ENCODE measurements at regions not wholly inside any gene's neighbourhood (a gene's known extent, or its start where the extent isn't known, plus 50 kb on each side); places are given as distances from the start of the nearest gene placed in this dataset.

GRCh38 chr6:140029551-140029950 is 655.1 kb upstream of the CITED2 start:
- Histone ChIP-seq H3K9me3 (ENCODE audit: control insufficient read depth in 2 of 2, low read length in 2 of 2) (no peaks in the 10 kb centered on the region), H3K27me3 (ENCODE audit: control insufficient read depth, insufficient read depth, low read length) (no peaks in the 10 kb centered on the region), H3K36me3 (ENCODE audit: control insufficient read depth, insufficient read depth, low read length) (no peaks in the 10 kb centered on the region), H3K4me3 (ENCODE audit: low read depth, low read length) (no peak overlapping the region), H3K4me1 (ENCODE audit: control insufficient read depth, insufficient read depth, low read length, poor library complexity, severe bottlenecking) (no peaks in the 10 kb centered on the region), H3K27ac (ENCODE audit: insufficient read depth, low read length, poor library complexity, severe bottlenecking) (no peak overlapping the region)
- Mint-ChIP-seq H3K4me3 (no peak overlapping the region), H3K36me3 (no peaks in the 10 kb centered on the region), H3K9me3 (peaks cover 0 to 7% (median 0%) of the 10 kb centered on the region in 7 donors), H3K27ac (no peak overlapping the region), H3K4me1 (no peaks in the 10 kb centered on the region), H3K27me3 (no peaks in the 10 kb centered on the region)
- DNase-seq (no peak), ATAC-seq (ENCODE audit: low read depth in 2 of 2) (no peak)

DNA sequence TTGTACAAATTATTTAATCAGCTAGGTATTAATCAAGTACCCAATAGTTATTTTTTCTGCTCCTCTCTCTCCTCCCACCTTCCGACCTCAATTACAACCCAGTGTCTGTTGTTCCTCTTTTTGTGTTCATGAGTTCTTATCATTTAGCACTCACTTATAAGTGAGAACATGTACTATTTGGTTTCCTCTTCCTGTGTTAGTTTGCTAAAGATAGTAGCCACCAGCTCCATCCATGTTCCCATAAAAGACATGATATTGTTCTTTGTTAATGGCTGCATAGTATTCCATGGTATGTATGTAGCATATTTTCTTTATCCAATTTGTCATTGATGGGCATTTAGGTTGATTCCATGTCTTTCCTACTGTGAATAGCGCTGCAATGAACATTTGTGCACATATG is 652.8 kb upstream of the CITED2 start:
- H3K27me3 Mint-ChIP-seq = peaks cover 4% of the 10 kb centered on the region
- no peak overlapping the region for H3K4me3 Mint-ChIP-seq
- no peaks in the 10 kb centered on the region for H3K4me1 Mint-ChIP-seq
- H3K36me3 Mint-ChIP-seq = no peaks in the 10 kb centered on the region
- Histone ChIP-seq H3K4me1 (ENCODE audit: control insufficient read depth, insufficient read depth, low read length, poor library complexity, severe bottlenecking) (no peaks in the 10 kb centered on the region), H3K9me3 (ENCODE audit: control insufficient read depth in 2 of 2, low read length in 2 of 2) (no peaks in the 10 kb centered on the region), H3K36me3 (ENCODE audit: control insufficient read depth, insufficient read depth, low read length) (no peaks in the 10 kb centered on the region), H3K27ac (ENCODE audit: insufficient read depth, low read length, poor library complexity, severe bottlenecking) (no peak overlapping the region), H3K27me3 (ENCODE audit: control insufficient read depth, insufficient read depth, low read length) (no peaks in the 10 kb centered on the region), H3K4me3 (ENCODE audit: low read depth, low read length) (no peak overlapping the region)
- H3K27ac Mint-ChIP-seq = no peak overlapping the region
- peaks cover 0 to 12% (median 0%) of the 10 kb centered on the region in 7 donors for H3K9me3 Mint-ChIP-seq
- ATAC-seq (ENCODE audit: low read depth in 2 of 2) (no peak), DNase-seq (no peak)

DNA sequence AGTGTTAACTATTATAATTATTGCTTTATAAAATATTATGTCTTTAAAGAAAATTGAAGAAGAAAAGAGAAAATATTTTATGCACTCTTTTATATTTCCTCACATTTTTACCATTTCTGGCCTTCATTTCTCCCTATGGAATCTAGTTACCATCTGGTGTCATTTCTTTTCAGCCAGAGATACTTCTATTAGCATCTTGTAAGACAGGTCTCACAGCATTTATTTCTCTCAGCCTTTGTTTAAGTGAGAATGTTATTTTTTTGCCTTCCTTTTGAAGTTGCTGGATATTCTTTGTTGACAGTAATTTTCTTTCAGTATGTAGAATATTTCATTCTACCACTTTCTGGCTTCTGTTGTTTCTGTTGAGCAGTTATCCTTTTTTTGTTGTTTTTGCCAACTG is 652.1 kb upstream of the CITED2 start:
- Histone ChIP-seq H3K4me1 (ENCODE audit: control insufficient read depth, insufficient read depth, low read length, poor library complexity, severe bottlenecking) (no peaks in the 10 kb centered on the region), H3K9me3 (ENCODE audit: control insufficient read depth in 2 of 2, low read length in 2 of 2) (no peaks in the 10 kb centered on the region), H3K27me3 (ENCODE audit: control insufficient read depth, insufficient read depth, low read length) (no peaks in the 10 kb centered on the region), H3K4me3 (ENCODE audit: low read depth, low read length) (no peak overlapping the region), H3K36me3 (ENCODE audit: control insufficient read depth, insufficient read depth, low read length) (no peaks in the 10 kb centered on the region), H3K27ac (ENCODE audit: insufficient read depth, low read length, poor library complexity, severe bottlenecking) (no peak overlapping the region)
- Mint-ChIP-seq H3K4me1 (no peaks in the 10 kb centered on the region), H3K4me3 (no peak overlapping the region), H3K9me3 (peaks cover 0 to 13% (median 0%) of the 10 kb centered on the region in 7 donors), H3K27me3 (peaks cover 4% of the 10 kb centered on the region), H3K27ac (no peak overlapping the region), H3K36me3 (no peaks in the 10 kb centered on the region)
- ATAC-seq (ENCODE audit: low read depth in 2 of 2) (no peak), DNase-seq (no peak)

DNA sequence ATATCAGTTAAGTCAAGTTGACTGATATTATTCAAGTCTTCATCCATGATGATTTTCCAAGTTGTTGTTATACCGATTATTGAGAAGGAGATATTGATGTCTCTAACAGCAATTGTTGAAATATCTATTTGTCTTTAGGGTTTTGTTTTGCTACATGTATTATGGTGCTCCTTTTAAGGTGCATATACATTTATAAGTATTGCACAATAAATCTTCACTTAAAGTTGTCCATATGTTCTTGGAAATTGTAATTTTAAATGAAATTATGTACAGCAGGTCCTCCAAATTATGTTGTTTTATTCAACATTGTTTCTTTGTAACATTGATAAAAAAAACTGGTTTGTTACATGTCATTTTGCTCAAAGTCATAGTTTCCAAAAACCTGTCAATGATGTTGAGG is 650.7 kb upstream of the CITED2 start:
- no peak overlapping the region for H3K27ac ChIP-seq (ENCODE audit: insufficient read depth, low read length, poor library complexity, severe bottlenecking)
- H3K4me3 ChIP-seq (ENCODE audit: low read depth, low read length) = no peak overlapping the region
- Mint-ChIP-seq H3K4me3 (no peak overlapping the region), H3K27ac (no peak overlapping the region), H3K9me3 (peaks cover 0 to 23% (median 8%) of the 10 kb centered on the region in 7 donors), H3K36me3 (no peaks in the 10 kb centered on the region), H3K4me1 (no peaks in the 10 kb centered on the region), H3K27me3 (peaks cover 4% of the 10 kb centered on the region)
- ATAC-seq (ENCODE audit: low read depth in 2 of 2) (no peak), DNase-seq (no peak)
- H3K36me3 ChIP-seq (ENCODE audit: control insufficient read depth, insufficient read depth, low read length) = no peaks in the 10 kb centered on the region
- H3K9me3 ChIP-seq (ENCODE audit: control insufficient read depth in 2 of 2, low read length in 2 of 2) = no peaks in the 10 kb centered on the region
- H3K27me3 ChIP-seq (ENCODE audit: control insufficient read depth, insufficient read depth, low read length) = no peaks in the 10 kb centered on the region
- H3K4me1 ChIP-seq (ENCODE audit: control insufficient read depth, insufficient read depth, low read length, poor library complexity, severe bottlenecking) = no peaks in the 10 kb centered on the region

DNA sequence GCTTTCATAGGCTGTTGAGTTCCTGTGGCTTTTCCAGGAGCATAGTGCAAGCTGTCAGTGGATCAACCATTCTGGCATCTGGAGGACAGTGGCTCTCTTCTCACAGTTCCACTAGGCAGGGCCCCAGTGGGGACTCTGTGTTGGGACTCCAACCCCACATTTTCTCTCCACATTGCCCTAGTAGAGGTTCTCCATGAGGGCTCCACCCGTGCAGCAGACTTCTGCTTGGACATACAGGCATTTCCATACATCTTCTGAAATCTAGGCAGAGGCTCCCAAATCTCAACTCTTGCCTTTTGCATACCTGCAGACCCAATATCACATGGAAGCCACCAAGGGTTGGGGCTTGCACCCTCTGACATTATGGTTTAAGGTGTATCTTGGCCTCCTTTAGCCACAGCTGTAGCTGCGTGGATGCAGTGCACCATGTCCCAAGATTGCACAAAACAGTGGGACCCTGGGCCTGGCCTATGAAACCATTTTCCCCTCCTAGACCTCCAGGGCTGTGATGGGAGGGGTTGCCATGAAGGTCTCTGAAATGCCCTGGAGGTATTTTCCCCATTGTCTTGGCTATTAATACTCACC is 645.9 kb upstream of the CITED2 start:
- peaks cover 1 to 28% (median 9%) of the 10 kb centered on the region in 7 donors for H3K9me3 Mint-ChIP-seq
- Histone ChIP-seq H3K27me3 (ENCODE audit: control insufficient read depth, insufficient read depth, low read length) (no peaks in the 10 kb centered on the region), H3K36me3 (ENCODE audit: control insufficient read depth, insufficient read depth, low read length) (no peaks in the 10 kb centered on the region), H3K9me3 (ENCODE audit: control insufficient read depth in 2 of 2, low read length in 2 of 2) (peaks cover 0 to 2% of the 10 kb centered on the region in 2 experiments), H3K27ac (ENCODE audit: insufficient read depth, low read length, poor library complexity, severe bottlenecking) (no peak overlapping the region), H3K4me1 (ENCODE audit: control insufficient read depth, insufficient read depth, low read length, poor library complexity, severe bottlenecking) (no peaks in the 10 kb centered on the region), H3K4me3 (ENCODE audit: low read depth, low read length) (no peak overlapping the region)
- H3K27me3 Mint-ChIP-seq = peaks cover 4% of the 10 kb centered on the region
- DNase-seq = no peak
- H3K27ac Mint-ChIP-seq = no peak overlapping the region
- no peak overlapping the region for H3K4me3 Mint-ChIP-seq
- H3K4me1 Mint-ChIP-seq = no peaks in the 10 kb centered on the region
- no peaks in the 10 kb centered on the region for H3K36me3 Mint-ChIP-seq
- ATAC-seq (ENCODE audit: low read depth in 2 of 2) = no peak

DNA sequence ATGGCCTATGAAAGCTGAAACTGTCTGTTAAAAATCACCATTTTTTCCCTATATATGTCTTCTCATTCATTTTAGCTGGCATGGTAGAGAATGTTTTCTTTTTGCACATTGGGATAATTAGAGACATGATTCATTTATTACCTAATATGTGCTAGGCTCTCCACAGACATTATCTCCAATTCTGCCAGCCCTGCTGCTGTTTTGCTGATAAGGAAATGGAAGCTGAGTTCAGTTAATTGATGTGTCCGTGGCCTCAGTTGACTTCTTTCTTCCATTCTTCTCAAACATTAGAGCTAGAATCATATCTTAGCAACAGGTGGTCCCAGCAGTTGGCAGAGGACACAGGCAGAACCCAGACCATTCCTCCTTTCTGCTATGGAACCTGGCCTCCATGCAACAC is 644.1 kb upstream of the CITED2 start:
- H3K4me1 Mint-ChIP-seq = no peaks in the 10 kb centered on the region
- H3K27ac Mint-ChIP-seq = no peak overlapping the region
- DNase-seq (no peak), ATAC-seq (ENCODE audit: low read depth in 2 of 2) (no peak)
- Histone ChIP-seq H3K27me3 (ENCODE audit: control insufficient read depth, insufficient read depth, low read length) (no peaks in the 10 kb centered on the region), H3K4me3 (ENCODE audit: low read depth, low read length) (no peak overlapping the region), H3K36me3 (ENCODE audit: control insufficient read depth, insufficient read depth, low read length) (no peaks in the 10 kb centered on the region), H3K9me3 (ENCODE audit: control insufficient read depth in 2 of 2, low read length in 2 of 2) (peaks cover 0 to 2% of the 10 kb centered on the region in 2 experiments), H3K27ac (ENCODE audit: insufficient read depth, low read length, poor library complexity, severe bottlenecking) (no peak overlapping the region), H3K4me1 (ENCODE audit: control insufficient read depth, insufficient read depth, low read length, poor library complexity, severe bottlenecking) (no peaks in the 10 kb centered on the region)
- no peak overlapping the region for H3K4me3 Mint-ChIP-seq
- H3K9me3 Mint-ChIP-seq = peaks cover 1 to 22% (median 9%) of the 10 kb centered on the region in 7 donors
- no peaks in the 10 kb centered on the region for H3K36me3 Mint-ChIP-seq
- peaks cover 4% of the 10 kb centered on the region for H3K27me3 Mint-ChIP-seq

GRCh38 chr6:140017470-140017869 is 643.0 kb upstream of the CITED2 start:
- Mint-ChIP-seq H3K9me3 (peaks cover 1 to 22% (median 9%) of the 10 kb centered on the region in 7 donors), H3K4me3 (no peak overlapping the region), H3K36me3 (no peaks in the 10 kb centered on the region), H3K4me1 (no peaks in the 10 kb centered on the region), H3K27me3 (no peaks in the 10 kb centered on the region), H3K27ac (no peak overlapping the region)
- DNase-seq (no peak), ATAC-seq (ENCODE audit: low read depth in 2 of 2) (no peak)
- Histone ChIP-seq H3K4me1 (ENCODE audit: control insufficient read depth, insufficient read depth, low read length, poor library complexity, severe bottlenecking) (no peaks in the 10 kb centered on the region), H3K27me3 (ENCODE audit: control insufficient read depth, insufficient read depth, low read length) (no peaks in the 10 kb centered on the region), H3K4me3 (ENCODE audit: low read depth, low read length) (no peak overlapping the region), H3K36me3 (ENCODE audit: control insufficient read depth, insufficient read depth, low read length) (no peaks in the 10 kb centered on the region), H3K9me3 (ENCODE audit: control insufficient read depth in 2 of 2, low read length in 2 of 2) (peaks cover 0 to 2% of the 10 kb centered on the region in 2 experiments), H3K27ac (ENCODE audit: insufficient read depth, low read length, poor library complexity, severe bottlenecking) (no peak overlapping the region)

DNA sequence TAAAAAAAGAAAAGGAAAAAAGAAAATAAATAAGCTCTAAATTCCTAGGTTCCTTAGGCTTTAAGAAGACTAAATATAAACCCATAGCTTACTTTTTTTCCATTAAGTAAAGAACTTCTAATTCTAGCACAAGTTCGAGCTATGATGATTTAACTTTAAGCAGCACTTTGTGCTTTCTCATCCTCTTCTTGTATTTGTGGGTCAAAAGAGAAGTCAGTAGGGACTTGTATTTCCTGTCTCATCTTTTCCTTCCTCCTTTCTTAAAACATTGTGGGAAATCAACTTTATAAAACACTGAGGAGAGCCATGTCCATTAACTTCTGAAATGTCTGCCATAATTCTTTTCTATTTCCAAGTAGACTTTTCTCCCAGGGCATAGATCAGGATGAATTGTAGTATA is 637.7 kb upstream of the CITED2 start:
- H3K4me1 ChIP-seq (ENCODE audit: control insufficient read depth, insufficient read depth, low read length, poor library complexity, severe bottlenecking) = no peaks in the 10 kb centered on the region
- H3K4me3 ChIP-seq (ENCODE audit: low read depth, low read length) = no peak overlapping the region
- ATAC-seq (ENCODE audit: low read depth in 2 of 2) (no peak), DNase-seq (no peak)
- Mint-ChIP-seq H3K4me1 (no peaks in the 10 kb centered on the region), H3K36me3 (no peaks in the 10 kb centered on the region), H3K27ac (no peak overlapping the region), H3K4me3 (no peak overlapping the region), H3K27me3 (no peaks in the 10 kb centered on the region), H3K9me3 (peaks cover 0 to 5% (median 0%) of the 10 kb centered on the region in 7 donors)
- no peaks in the 10 kb centered on the region for H3K9me3 ChIP-seq (ENCODE audit: control insufficient read depth in 2 of 2, low read length in 2 of 2)
- H3K36me3 ChIP-seq (ENCODE audit: control insufficient read depth, insufficient read depth, low read length) = no peaks in the 10 kb centered on the region
- no peak overlapping the region for H3K27ac ChIP-seq (ENCODE audit: insufficient read depth, low read length, poor library complexity, severe bottlenecking)
- H3K27me3 ChIP-seq (ENCODE audit: control insufficient read depth, insufficient read depth, low read length) = no peaks in the 10 kb centered on the region

Measured in CD4-positive, CD25-positive, alpha-beta regulatory T cell (primary cell).